Upper lobe of left lung (tissue), 6 donors: ENCODE measurements at regions not wholly inside any gene's neighbourhood (a gene's known extent, or its start where the extent isn't known, plus 50 kb on each side); places are given as distances from the start of the nearest gene placed in this dataset.
A peak's percentile ranks its signal among the peaks of the same experiment; 100 is the strongest.

Source experiments
- ATAC-seq, 2 donors: fragments of 200-7000 bp; cut with Tn5 transposase; one replicate each; pipeline ENCODE4 v1.9.1; 2022; ENCODE audit warnings: mild to moderate bottlenecking in 2 of 2, moderate library complexity in 2 of 2; ENCODE audit not compliant: low FRiP score in 2 of 2
- DNase-seq, 2 donors: peaks; one replicate each; pipeline ENCODE4 v3.0.0-alpha.2; 2019 to 2020
- H3K27ac ChIP-seq, 4 donors: fragments of 200-600 bp; sonication (generic); one replicate each; pipeline ENCODE4 v1.5.1; 2016 to 2019
- H3K27me3 ChIP-seq, 4 donors: fragments of 200-600 bp; sonication (generic); one replicate each; pipeline ENCODE4 v1.5.1; 2017 to 2019
- H3K36me3 ChIP-seq, 4 donors: fragments of 200-600 bp; sonication (generic); one replicate each; pipeline ENCODE4 v1.5.1; 2016 to 2019
- H3K4me1 ChIP-seq, 4 donors: fragments of 200-600 bp; sonication (generic); one replicate each; pipeline ENCODE4 v1.5.1; 2018 to 2019
- H3K4me3 ChIP-seq, 4 donors: fragments of 200-600 bp; sonication (generic); one replicate each; pipeline ENCODE4 v1.5.1; 2017 to 2019; ENCODE audit warnings: mild to moderate bottlenecking in 2 of 4, moderate library complexity in 1 of 4
- H3K9me3 ChIP-seq, 4 donors: fragments of 200-600 bp; sonication (generic); one replicate each; pipeline ENCODE4 v1.5.1; 2018 to 2019
- EP300 ChIP-seq, 4 donors: sonication (generic); formaldehyde crosslinking; IDR thresholded peaks; one replicate each; pipeline ENCODE4 v1.5.1; 2017; ENCODE audit warnings: antibody characterized with exemption in 4 of 4, control low read depth in 2 of 4
- POLR2A ChIP-seq, 4 donors: fragments of 450-650 bp; IDR thresholded peaks; one replicate each; pipeline ENCODE4 v1.5.1; 2016 to 2017; ENCODE audit warnings: antibody characterized with exemption in 4 of 4, mild to moderate bottlenecking in 2 of 4
- POLR2AphosphoS5 ChIP-seq, 2 donors: sonication (generic); formaldehyde crosslinking; IDR thresholded peaks; one replicate each; pipeline ENCODE4 v1.5.1; 2017; ENCODE audit warnings: antibody characterized with exemption in 2 of 2
- WGBS, 2 donors: methylation state at CpG; one replicate each; pipeline ENCODE4 v1.1.5; 2017 to 2018; 5-methylcytosine and 5-hydroxymethylcytosine counted together
- TF ChIP-seq, protein P1 (sequence below), 6 experiments: fragments of 450-650 bp in 4 of 6; fragments of 200-600 bp in 2 of 6; sonication (generic) in 2 of 6; IDR thresholded peaks; one replicate each; pipeline ENCODE4 v1.5.1; 2016 to 2019; ENCODE audit warnings: antibody characterized with exemption in 6 of 6
- donor health status: DM: no; HTN: no; CAD: no; lungs with moderate emphysema.
- donor health status: DM: no; HTN: yes; CAD: no; lungs with severe emphysema.

DNA sequence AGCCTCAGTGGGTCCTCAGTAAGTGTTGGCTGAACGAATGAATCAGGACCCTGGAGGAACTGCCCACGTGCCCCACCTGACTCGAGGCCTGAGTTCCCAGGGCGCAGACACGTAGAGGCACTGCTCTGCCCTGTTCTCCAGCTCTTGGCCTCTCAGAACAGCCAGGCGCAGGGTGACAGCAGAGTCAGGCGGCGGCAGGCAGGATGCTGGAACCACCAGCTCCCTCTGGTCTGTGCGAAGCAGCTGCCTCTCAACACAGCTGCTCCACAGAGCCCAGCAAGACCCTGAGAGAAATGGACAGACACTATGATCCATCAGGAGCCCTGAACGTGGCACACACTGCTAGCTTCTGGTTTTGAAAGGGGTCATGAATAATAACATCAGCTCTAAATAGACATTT lies 53.1 kb upstream of the BCO1 start:
- WGBS, 2 donors, result 81 to 90% methylated on average over 8 to 10 of the region's 10 CpGs
- H3K4me1 ChIP-seq, result peaks cover 0 to 4% (median 1%) of the 10 kb centered on the region in 4 donors
- ATAC-seq (no peak), DNase-seq (no peak)
- TF ChIP-seq, protein P1, sequence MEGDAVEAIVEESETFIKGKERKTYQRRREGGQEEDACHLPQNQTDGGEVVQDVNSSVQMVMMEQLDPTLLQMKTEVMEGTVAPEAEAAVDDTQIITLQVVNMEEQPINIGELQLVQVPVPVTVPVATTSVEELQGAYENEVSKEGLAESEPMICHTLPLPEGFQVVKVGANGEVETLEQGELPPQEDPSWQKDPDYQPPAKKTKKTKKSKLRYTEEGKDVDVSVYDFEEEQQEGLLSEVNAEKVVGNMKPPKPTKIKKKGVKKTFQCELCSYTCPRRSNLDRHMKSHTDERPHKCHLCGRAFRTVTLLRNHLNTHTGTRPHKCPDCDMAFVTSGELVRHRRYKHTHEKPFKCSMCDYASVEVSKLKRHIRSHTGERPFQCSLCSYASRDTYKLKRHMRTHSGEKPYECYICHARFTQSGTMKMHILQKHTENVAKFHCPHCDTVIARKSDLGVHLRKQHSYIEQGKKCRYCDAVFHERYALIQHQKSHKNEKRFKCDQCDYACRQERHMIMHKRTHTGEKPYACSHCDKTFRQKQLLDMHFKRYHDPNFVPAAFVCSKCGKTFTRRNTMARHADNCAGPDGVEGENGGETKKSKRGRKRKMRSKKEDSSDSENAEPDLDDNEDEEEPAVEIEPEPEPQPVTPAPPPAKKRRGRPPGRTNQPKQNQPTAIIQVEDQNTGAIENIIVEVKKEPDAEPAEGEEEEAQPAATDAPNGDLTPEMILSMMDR (IDR thresholded peaks at IDR 0.05), result no peak
- TF ChIP-seq POLR2AphosphoS5 (IDR thresholded peaks at IDR 0.05), result no peak
- TF ChIP-seq POLR2A (IDR thresholded peaks at IDR 0.05), result no peak
- no peak for TF ChIP-seq EP300 (IDR thresholded peaks at IDR 0.05)
- no peaks in the 10 kb centered on the region for H3K27me3 ChIP-seq
- no peaks in the 10 kb centered on the region for H3K36me3 ChIP-seq
- no peaks in the 10 kb centered on the region for H3K9me3 ChIP-seq
- no peak overlapping the region for H3K27ac ChIP-seq
- no peak overlapping the region for H3K4me3 ChIP-seq

DNA sequence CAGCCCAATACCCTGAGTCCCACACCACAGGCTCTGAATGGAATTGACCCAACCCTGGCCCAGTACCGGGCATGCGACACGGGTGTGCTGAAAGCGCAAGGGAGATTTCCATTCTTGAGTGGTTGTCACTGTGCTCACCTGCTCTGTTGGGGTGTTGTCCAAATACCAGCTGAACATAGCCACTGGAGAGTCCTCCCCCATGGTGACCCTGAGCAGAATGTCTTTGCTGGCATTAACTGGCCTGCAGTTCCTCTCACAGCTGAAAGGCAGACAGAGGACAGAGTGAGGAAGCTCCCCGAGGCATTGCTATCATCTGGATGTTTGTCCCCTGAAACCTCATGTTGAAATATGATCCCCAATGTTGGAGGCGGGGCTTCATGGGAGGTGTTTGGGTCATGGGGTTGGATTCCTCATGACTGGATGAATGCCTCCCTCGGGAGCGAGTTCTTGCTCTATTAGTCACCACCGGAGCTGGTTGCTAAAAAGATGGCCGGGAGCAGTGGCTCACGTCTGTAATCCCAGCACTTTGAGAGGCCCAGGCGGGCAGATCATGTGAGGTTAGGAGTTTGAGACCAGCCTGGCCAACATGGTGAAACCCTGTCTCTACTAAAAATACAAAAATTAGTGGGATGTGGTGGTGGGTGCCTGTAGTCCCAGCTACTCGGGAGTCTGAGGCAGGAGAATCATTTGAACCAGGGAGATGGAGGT lies 57.3 kb upstream of the BCO1 start:
- peak in 1 of 2 donors; percentile 68 for DNase-seq
- Histone ChIP-seq H3K27me3 (no peaks in the 10 kb centered on the region), H3K4me3 (peak overlapping the region in 1 of 4 donors; percentile 12), H3K4me1 (peaks cover 0 to 3% (median 0%) of the 10 kb centered on the region in 4 donors), H3K36me3 (no peaks in the 10 kb centered on the region), H3K9me3 (no peaks in the 10 kb centered on the region), H3K27ac (peak overlapping the region; percentile 27 to 73 (median 47))
- 21 to 33% methylated on average over 9 to 13 of the region's 13 CpGs for WGBS, 2 donors
- ATAC-seq, result peak; percentile 80 to 87
- peak in 1 of 2 donors; percentile 31 for TF ChIP-seq POLR2AphosphoS5 (IDR thresholded peaks at IDR 0.05)
- TF ChIP-seq, protein P1 (IDR thresholded peaks at IDR 0.05), result no peak

DNA sequence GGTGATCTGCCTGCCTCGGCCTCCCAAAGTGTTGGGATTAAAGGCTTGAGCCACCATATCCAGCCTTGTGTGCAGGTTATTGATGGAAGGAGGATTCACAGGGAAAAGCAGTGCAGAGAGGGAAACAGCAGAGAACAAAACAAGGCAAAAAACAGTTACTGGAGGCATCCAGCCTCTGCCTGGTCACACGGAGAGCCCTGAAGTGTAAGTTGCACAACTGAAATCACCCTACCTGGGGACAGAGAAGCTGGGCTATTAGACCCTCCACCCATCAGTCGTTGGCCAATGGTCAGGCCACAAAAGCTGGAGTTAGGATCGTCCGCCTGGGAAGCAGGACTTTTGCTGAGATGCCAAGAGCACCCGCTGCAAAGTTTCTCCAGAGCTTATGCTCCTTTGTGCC lies 57.9 kb upstream of the BCO1 start:
- 67 to 68% methylated on average over 6 of the region's 6 CpGs for WGBS, 2 donors
- no peaks in the 10 kb centered on the region for H3K27me3 ChIP-seq
- H3K27ac ChIP-seq, result peak overlapping the region in 3 of 4 donors; percentile 42 to 73 (median 52)
- no peaks in the 10 kb centered on the region for H3K36me3 ChIP-seq
- H3K9me3 ChIP-seq, result no peaks in the 10 kb centered on the region
- TF ChIP-seq POLR2A (IDR thresholded peaks at IDR 0.05), result no peak
- no peak for TF ChIP-seq POLR2AphosphoS5 (IDR thresholded peaks at IDR 0.05)
- TF ChIP-seq, protein P1 (IDR thresholded peaks at IDR 0.05), result no peak
- TF ChIP-seq EP300 (IDR thresholded peaks at IDR 0.05), result no peak
- no peak for ATAC-seq
- H3K4me3 ChIP-seq, result peak overlapping the region in 1 of 4 donors; percentile 12
- DNase-seq, result no peak
- peaks cover 0 to 3% (median 0%) of the 10 kb centered on the region in 4 donors for H3K4me1 ChIP-seq

DNA sequence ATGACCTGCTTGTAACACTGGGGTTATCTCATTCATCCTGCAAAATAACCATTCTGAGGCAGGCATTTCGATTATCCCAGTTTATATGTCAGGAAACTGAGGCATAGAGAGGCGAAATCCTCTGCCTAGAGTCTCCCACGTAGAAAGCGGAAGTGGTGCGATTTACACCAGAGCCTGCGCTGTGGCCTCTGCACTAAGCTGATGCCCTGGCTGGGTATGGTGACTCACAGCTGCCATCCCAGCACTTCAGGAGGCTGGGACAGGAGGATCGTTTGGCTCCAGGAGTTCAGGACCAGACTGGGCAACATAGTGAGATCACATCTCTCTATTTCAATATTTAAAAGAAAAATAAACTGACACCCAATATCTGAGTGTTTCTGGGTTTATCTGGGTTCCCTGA lies 59.3 kb upstream of the BCO1 start:
- no peaks in the 10 kb centered on the region for H3K36me3 ChIP-seq
- 88% methylated on average over 7 of the region's 7 CpGs for WGBS, 2 donors
- H3K27ac ChIP-seq, result no peak overlapping the region
- ATAC-seq (no peak), DNase-seq (no peak)
- no peaks in the 10 kb centered on the region for H3K27me3 ChIP-seq
- TF ChIP-seq, protein P1 (IDR thresholded peaks at IDR 0.05), result no peak
- TF ChIP-seq POLR2AphosphoS5 (IDR thresholded peaks at IDR 0.05), result no peak
- TF ChIP-seq EP300 (IDR thresholded peaks at IDR 0.05), result no peak
- no peak for TF ChIP-seq POLR2A (IDR thresholded peaks at IDR 0.05)
- H3K4me3 ChIP-seq, result no peak overlapping the region
- peaks cover 0 to 3% (median 0%) of the 10 kb centered on the region in 4 donors for H3K4me1 ChIP-seq
- no peaks in the 10 kb centered on the region for H3K9me3 ChIP-seq
